HEK293 (cell line): ENCODE measurements at regions not wholly inside any gene's neighbourhood (a gene's known extent, or its start where the extent isn't known, plus 50 kb on each side); places are given as distances from the start of the nearest gene placed in this dataset.

Source experiments
- CTCF ChIA-PET: fragments of 350-600 bp; formaldehyde crosslinking; extraction: SDS; loops from one replicate; lab custom pipeline; 2021; ENCODE audit warnings: antibody characterized with exemption; lab: Yijun Ruan, JAX
- POLR2A ChIA-PET: fragments of 300-600 bp; formaldehyde crosslinking; extraction: SDS; loops from one replicate; lab custom pipeline; 2020; ENCODE audit warnings: antibody characterized with exemption, inconsistent platforms; lab: Yijun Ruan, JAX
- H3K27ac ChIP-seq: fragments of 200-500 bp; sonication (Bioruptor generic); 2 replicates; pipeline ENCODE4 v1.5.1; 2014; ENCODE audit warnings: low read depth, low read length, control low read depth, inconsistent platforms; ENCODE audit errors: extremely low read depth
- H3K36me3 ChIP-seq, 2 experiments: fragments of 200-500 bp in 1 of 2; sonication (Bioruptor generic) in 1 of 2; 1 replicate in 1 of 2; 2 replicates in 1 of 2; pipeline ENCODE4 v1.5.1; 2014 to 2017; ENCODE audit warnings: inconsistent platforms in 2 of 2, low read length in 2 of 2; ENCODE audit not compliant: control insufficient read depth in 2 of 2, insufficient read depth in 1 of 2
- H3K4me1 ChIP-seq: fragments of 200-500 bp; sonication (Bioruptor generic); 2 replicates; pipeline ENCODE4 v1.5.1; 2014; ENCODE audit warnings: mild to moderate bottlenecking, low read length, inconsistent platforms; ENCODE audit not compliant: control insufficient read depth, insufficient read depth
- H3K4me3 ChIP-seq: 2 replicates; pipeline ENCODE4 v1.5.1; 2011; ENCODE audit warnings: low read depth, mild to moderate bottlenecking, control low read depth, low read length, moderate library complexity
- H3K9me3 ChIP-seq: fragments of 200-500 bp; sonication (Bioruptor generic); 2 replicates; pipeline ENCODE4 v1.5.1; 2014; ENCODE audit warnings: low read depth, low read length, inconsistent platforms; ENCODE audit not compliant: control insufficient read depth, insufficient read depth
- GLI2 ChIP-seq: fragments of 450-650 bp; formaldehyde crosslinking; IDR thresholded peaks from 2 replicates; pipeline ENCODE4; 2017; ENCODE audit warnings: missing biosample characterization, missing genetic modification characterization, low read depth, borderline replicate concordance
- GLI4 ChIP-seq: fragments of 450-650 bp; formaldehyde crosslinking; IDR thresholded peaks from 2 replicates; pipeline ENCODE4 v1.5.1; 2016; ENCODE audit warnings: missing biosample characterization, missing genetic modification characterization
- GLIS2 ChIP-seq: fragments of 450-650 bp; formaldehyde crosslinking; IDR thresholded peaks from 2 replicates; pipeline ENCODE4 v1.5.1; 2016; ENCODE audit warnings: missing biosample characterization, missing genetic modification characterization
- MEIS1 ChIP-seq: sonication (generic); formaldehyde crosslinking; IDR thresholded peaks from 2 replicates; pipeline ENCODE4 v1.8.1; 2022; ENCODE audit warnings: missing genetic modification reagents, mild to moderate bottlenecking, borderline replicate concordance
- MYNN ChIP-seq: fragments of 450-650 bp; formaldehyde crosslinking; IDR thresholded peaks from 2 replicates; pipeline ENCODE4 v1.5.1; 2016; ENCODE audit warnings: missing biosample characterization, missing genetic modification characterization, borderline replicate concordance
- SCRT1 ChIP-seq: fragments of 450-650 bp; formaldehyde crosslinking; IDR thresholded peaks from 2 replicates; pipeline ENCODE4 v1.5.1; 2016; ENCODE audit warnings: missing biosample characterization, missing genetic modification characterization, borderline replicate concordance
- SP2 ChIP-seq: fragments of 450-650 bp; formaldehyde crosslinking; IDR thresholded peaks from 2 replicates; pipeline ENCODE4 v1.5.1; 2016; ENCODE audit warnings: missing biosample characterization, missing genetic modification characterization
- SP7 ChIP-seq: fragments of 450-650 bp; formaldehyde crosslinking; IDR thresholded peaks from 2 replicates; pipeline ENCODE4 v1.5.1; 2016; ENCODE audit warnings: missing biosample characterization, missing genetic modification characterization
- ZBTB21 ChIP-seq: fragments of 450-650 bp; formaldehyde crosslinking; IDR thresholded peaks from 2 replicates; pipeline ENCODE4 v1.5.1; 2017; ENCODE audit warnings: missing biosample characterization, missing genetic modification characterization
- ZBTB8A ChIP-seq: fragments of 450-650 bp; formaldehyde crosslinking; IDR thresholded peaks from 2 replicates; pipeline ENCODE4 v1.5.1; 2016; ENCODE audit warnings: missing biosample characterization, missing genetic modification characterization
- ZFP37 ChIP-seq: fragments of 450-650 bp; formaldehyde crosslinking; IDR thresholded peaks from 2 replicates; pipeline ENCODE4 v1.5.1; 2016; ENCODE audit warnings: missing biosample characterization, missing genetic modification characterization
- ZIC2 ChIP-seq: fragments of 450-650 bp; formaldehyde crosslinking; IDR thresholded peaks from 2 replicates; pipeline ENCODE4 v1.5.1; 2016; ENCODE audit warnings: missing biosample characterization, missing genetic modification characterization
- ZNF146 ChIP-seq: fragments of 450-650 bp; formaldehyde crosslinking; IDR thresholded peaks from 2 replicates; pipeline ENCODE4 v1.5.1; 2016; ENCODE audit warnings: missing biosample characterization, missing genetic modification characterization
- ZNF211 ChIP-seq: fragments of 450-650 bp; formaldehyde crosslinking; IDR thresholded peaks from 2 replicates; pipeline ENCODE4 v1.5.1; 2016; ENCODE audit warnings: low read depth, missing biosample characterization, missing genetic modification characterization
- ZNF311 ChIP-seq: fragments of 450-650 bp; formaldehyde crosslinking; IDR thresholded peaks from 2 replicates; pipeline ENCODE4 v1.5.1; 2017; ENCODE audit warnings: missing biosample characterization, missing genetic modification characterization, borderline replicate concordance
- ZNF510 ChIP-seq: fragments of 450-650 bp; formaldehyde crosslinking; IDR thresholded peaks from 2 replicates; pipeline ENCODE4 v1.5.1; 2018; ENCODE audit warnings: mild to moderate bottlenecking, missing genetic modification characterization, missing biosample characterization; ENCODE audit not compliant: insufficient replicate concordance
- TF ChIP-seq, protein P1 (sequence below): fragments of 450-650 bp; formaldehyde crosslinking; IDR thresholded peaks from 2 replicates; pipeline ENCODE4 v1.5.1; 2016; ENCODE audit warnings: missing biosample characterization, missing genetic modification characterization, low read depth
- TF ChIP-seq, protein P2 (sequence below): fragments of 450-650 bp; formaldehyde crosslinking; IDR thresholded peaks from 2 replicates; pipeline ENCODE4 v1.5.1; 2017; ENCODE audit warnings: missing biosample characterization, missing genetic modification characterization
- TF ChIP-seq, protein P3 (sequence below): fragments of 450-650 bp; formaldehyde crosslinking; IDR thresholded peaks from 2 replicates; pipeline ENCODE4 v1.5.1; 2016; ENCODE audit warnings: missing biosample characterization, missing genetic modification characterization
- TF ChIP-seq, protein P4 (sequence below): fragments of 450-650 bp; formaldehyde crosslinking; IDR thresholded peaks from 2 replicates; pipeline ENCODE4 v1.5.1; 2016; ENCODE audit warnings: missing biosample characterization, missing genetic modification characterization

DNA sequence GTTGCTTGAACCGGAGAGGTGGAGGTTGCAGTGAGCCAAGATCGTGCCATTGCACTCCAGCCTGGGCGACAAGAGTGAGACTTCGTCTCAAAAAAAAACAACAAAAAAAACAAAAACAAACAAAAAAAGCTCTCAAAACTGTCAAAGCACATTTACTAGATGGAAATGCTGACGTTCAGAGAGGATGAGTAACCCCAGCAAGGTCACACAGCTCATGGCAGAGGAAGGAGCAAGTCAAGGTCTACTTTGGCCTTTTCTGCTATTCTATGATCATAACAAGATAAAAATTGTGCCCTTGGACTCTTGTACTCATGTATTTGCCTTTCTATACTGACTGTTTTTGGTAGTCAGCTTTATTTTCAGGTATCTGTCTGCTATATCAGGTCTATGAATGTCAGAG, 109.5 kb downstream of the ARL6IP6 start (continued):
- TF ChIP-seq ZNF146 (tag by site-specific recombination) (no peak), ZNF510 (no peak), MEIS1 (CRISPR knock-in tag) (no peak), ZNF311 (tag by site-specific recombination) (no peak)
- TF ChIP-seq, protein P1, sequence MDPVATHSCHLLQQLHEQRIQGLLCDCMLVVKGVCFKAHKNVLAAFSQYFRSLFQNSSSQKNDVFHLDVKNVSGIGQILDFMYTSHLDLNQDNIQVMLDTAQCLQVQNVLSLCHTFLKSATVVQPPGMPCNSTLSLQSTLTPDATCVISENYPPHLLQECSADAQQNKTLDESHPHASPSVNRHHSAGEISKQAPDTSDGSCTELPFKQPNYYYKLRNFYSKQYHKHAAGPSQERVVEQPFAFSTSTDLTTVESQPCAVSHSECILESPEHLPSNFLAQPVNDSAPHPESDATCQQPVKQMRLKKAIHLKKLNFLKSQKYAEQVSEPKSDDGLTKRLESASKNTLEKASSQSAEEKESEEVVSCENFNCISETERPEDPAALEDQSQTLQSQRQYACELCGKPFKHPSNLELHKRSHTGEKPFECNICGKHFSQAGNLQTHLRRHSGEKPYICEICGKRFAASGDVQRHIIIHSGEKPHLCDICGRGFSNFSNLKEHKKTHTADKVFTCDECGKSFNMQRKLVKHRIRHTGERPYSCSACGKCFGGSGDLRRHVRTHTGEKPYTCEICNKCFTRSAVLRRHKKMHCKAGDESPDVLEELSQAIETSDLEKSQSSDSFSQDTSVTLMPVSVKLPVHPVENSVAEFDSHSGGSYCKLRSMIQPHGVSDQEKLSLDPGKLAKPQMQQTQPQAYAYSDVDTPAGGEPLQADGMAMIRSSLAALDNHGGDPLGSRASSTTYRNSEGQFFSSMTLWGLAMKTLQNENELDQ (tag by site-specific recombination): no peak

DNA sequence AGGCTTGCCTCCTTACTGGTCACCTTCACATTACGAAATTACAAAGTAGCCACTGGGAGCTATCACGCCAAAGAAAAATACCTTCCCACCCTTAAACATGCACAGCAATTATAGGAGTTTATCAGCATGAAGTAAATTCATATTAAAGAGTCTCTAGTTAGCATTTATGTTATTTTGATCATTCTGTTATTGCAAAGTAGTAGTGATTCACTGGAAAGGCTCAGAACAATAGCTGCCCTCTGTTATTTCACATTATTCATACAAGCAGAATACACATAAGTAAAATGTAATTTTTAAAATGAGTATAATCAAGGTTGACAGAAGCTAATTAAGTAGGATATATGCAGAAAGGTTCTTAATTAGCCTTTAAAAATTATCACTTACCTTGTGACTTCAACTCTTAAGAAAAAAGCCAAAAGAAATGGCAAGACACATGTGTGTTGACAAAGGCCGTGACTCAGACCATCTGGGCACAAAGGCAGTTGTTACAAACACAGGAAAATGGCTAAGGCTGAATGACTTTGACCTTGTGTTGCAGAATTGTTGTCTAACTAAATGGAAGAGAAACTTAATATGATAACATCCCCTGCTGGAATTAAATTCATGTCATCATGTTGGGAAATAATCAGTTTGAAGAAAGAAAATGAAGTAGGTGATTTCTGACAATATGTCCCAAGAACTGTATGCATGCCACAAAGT, 108.3 kb downstream of the ARL6IP6 start:
- ChIA-PET CTCF (interaction anchor here (0.6 to 1.1 kb wide), 2 partner anchors 9 to 84 kb away, joined by 3 to 4 read pairs; no protein-coding TSS in a partner anchor), POLR2A (no interaction called here)
- H3K27ac ChIP-seq: no peak overlapping the region
- H3K36me3 ChIP-seq: no peaks in the 10 kb centered on the region
- no peak overlapping the region for H3K4me3 ChIP-seq
- TF ChIP-seq SP2 (tag by site-specific recombination): no peak
- no peak for TF ChIP-seq GLIS2
- TF ChIP-seq ZFP37 (tag by site-specific recombination): no peak
- TF ChIP-seq MYNN (tag by site-specific recombination): no peak
- TF ChIP-seq, protein P2, sequence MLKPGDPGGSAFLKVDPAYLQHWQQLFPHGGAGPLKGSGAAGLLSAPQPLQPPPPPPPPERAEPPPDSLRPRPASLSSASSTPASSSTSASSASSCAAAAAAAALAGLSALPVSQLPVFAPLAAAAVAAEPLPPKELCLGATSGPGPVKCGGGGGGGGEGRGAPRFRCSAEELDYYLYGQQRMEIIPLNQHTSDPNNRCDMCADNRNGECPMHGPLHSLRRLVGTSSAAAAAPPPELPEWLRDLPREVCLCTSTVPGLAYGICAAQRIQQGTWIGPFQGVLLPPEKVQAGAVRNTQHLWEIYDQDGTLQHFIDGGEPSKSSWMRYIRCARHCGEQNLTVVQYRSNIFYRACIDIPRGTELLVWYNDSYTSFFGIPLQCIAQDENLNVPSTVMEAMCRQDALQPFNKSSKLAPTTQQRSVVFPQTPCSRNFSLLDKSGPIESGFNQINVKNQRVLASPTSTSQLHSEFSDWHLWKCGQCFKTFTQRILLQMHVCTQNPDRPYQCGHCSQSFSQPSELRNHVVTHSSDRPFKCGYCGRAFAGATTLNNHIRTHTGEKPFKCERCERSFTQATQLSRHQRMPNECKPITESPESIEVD (tag by site-specific recombination): no peak
- H3K4me1 ChIP-seq: no peaks in the 10 kb centered on the region
- H3K9me3 ChIP-seq: no peaks in the 10 kb centered on the region

DNA sequence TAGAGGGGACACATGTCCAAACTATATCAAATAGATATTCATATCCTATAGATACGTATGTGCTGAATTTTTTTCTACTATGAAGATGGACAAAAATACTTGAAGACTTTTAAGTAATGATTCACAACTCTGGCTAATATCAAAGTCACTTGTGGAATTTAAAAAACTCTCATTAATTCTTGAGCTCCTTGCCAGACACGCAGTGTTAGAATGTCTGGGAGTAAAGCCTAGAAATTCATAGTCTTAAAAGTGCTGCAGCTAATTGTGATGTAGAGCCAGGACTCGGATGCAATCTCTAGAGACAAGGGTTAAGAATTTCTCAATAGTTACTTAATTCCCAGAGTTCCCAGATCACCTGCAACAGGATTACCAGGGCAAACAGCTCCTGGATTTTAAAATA, 107.4 kb downstream of the ARL6IP6 start:
- POLR2A ChIA-PET: no interaction called here
- CTCF ChIA-PET: interaction anchor here (0.6 kb wide), 1 partner anchor 10 kb away, joined by 4 read pairs; no protein-coding TSS in a partner anchor
- H3K36me3 ChIP-seq: no peaks in the 10 kb centered on the region
- no peak overlapping the region for H3K27ac ChIP-seq
- no peaks in the 10 kb centered on the region for H3K9me3 ChIP-seq
- H3K4me3 ChIP-seq: no peak overlapping the region
- TF ChIP-seq ZIC2 (tag by site-specific recombination): no peak
- TF ChIP-seq ZNF211 (tag by site-specific recombination): no peak
- no peak for TF ChIP-seq GLI4 (tag by site-specific recombination)
- no peak for TF ChIP-seq GLIS2
- TF ChIP-seq SP7 (tag by site-specific recombination): no peak
- TF ChIP-seq, protein P3, sequence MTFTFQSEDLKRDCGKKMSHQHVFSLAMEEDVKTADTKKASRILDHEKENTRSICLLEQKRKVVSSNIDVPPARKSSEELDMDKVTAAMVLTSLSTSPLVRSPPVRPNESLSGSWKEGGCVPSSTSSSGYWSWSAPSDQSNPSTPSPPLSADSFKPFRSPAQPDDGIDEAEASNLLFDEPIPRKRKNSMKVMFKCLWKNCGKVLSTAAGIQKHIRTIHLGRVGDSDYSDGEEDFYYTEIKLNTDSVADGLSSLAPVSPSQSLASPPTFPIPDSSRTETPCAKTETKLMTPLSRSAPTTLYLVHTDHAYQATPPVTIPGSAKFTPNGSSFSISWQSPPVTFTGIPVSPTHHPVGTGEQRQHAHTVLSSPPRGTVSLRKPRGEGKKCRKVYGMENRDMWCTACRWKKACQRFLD (tag by site-specific recombination): no peak
- TF ChIP-seq GLI2 (tag by site-specific recombination): no peak
- TF ChIP-seq, protein P4, sequence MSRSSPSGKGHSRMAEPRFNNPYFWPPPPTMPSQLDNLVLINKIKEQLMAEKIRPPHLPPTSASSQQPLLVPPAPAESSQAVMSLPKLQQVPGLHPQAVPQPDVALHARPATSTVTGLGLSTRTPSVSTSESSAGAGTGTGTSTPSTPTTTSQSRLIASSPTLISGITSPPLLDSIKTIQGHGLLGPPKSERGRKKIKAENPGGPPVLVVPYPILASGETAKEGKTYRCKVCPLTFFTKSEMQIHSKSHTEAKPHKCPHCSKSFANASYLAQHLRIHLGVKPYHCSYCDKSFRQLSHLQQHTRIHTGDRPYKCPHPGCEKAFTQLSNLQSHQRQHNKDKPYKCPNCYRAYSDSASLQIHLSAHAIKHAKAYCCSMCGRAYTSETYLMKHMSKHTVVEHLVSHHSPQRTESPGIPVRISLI: no peak
- TF ChIP-seq ZBTB8A (tag by site-specific recombination): no peak
- TF ChIP-seq ZBTB21 (tag by site-specific recombination): no peak
- no peak for TF ChIP-seq SCRT1 (tag by site-specific recombination)
- H3K4me1 ChIP-seq: no peaks in the 10 kb centered on the region
